H1 (cell line): ENCODE measurements at regions not wholly inside any gene's neighbourhood (a gene's known extent, or its start where the extent isn't known, plus 50 kb on each side); places are given as distances from the start of the nearest gene placed in this dataset.

Experiments
- CTCF ChIA-PET: fragments of 300-600 bp; sonication (Branson Sonifier 250); formaldehyde crosslinking; loops from one replicate; lab custom pipeline; 2021; ENCODE audit not compliant: partially characterized antibody; lab: Charles Lee
- POLR2A ChIA-PET: fragments of 300-600 bp; sonication (Branson Sonifier 250); formaldehyde crosslinking; loops from one replicate; lab custom pipeline; 2021; ENCODE audit warnings: inconsistent platforms; ENCODE audit not compliant: partially characterized antibody; lab: Charles Lee
- DNase-seq, 2 experiments: peaks; one replicate each; pipeline versions ENCODE4 v3.0.0 to v3.0.0-alpha.2; 2010 to 2022; ENCODE audit warnings: low spot score in 2 of 2, low read depth in 1 of 2, mixed read lengths in 1 of 2
- FAIRE-seq: peaks from 2 replicates; lab custom pipeline; 2011; peaks lifted over from hg19 to GRCh38; lab: Jason Lieb, UNC
- H2AFZ ChIP-seq: 2 replicates; pipeline ENCODE4 v1.8.1; 2012; ENCODE audit warnings: low read length, inconsistent platforms
- H2AK5ac ChIP-seq: 2 replicates; pipeline ENCODE4 v1.6.1; 2013; ENCODE audit warnings: low read depth, low read length
- H2BK120ac ChIP-seq: replicated peaks from 2 replicates; pipeline ENCODE3; 2013; ENCODE audit warnings: low read depth, low read length, inconsistent platforms
- H2BK12ac ChIP-seq: 2 replicates; pipeline ENCODE4 v1.6.1; 2013; ENCODE audit warnings: low read depth, low read length
- H2BK15ac ChIP-seq: 2 replicates; pipeline ENCODE4 v1.6.1; 2013; ENCODE audit warnings: low read length
- H2BK20ac ChIP-seq: 2 replicates; pipeline ENCODE4 v1.6.1; 2013; ENCODE audit warnings: low read length
- H2BK5ac ChIP-seq: 2 replicates; pipeline ENCODE4 v1.6.1; 2013; ENCODE audit warnings: low read depth, low read length
- H3K14ac ChIP-seq: 2 replicates; pipeline ENCODE4 v1.6.1; 2013; ENCODE audit warnings: inconsistent platforms; ENCODE audit not compliant: insufficient read length
- H3K18ac ChIP-seq: 2 replicates; pipeline ENCODE4 v1.6.1; 2013; ENCODE audit warnings: low read length; ENCODE audit errors: extremely low read depth
- H3K23ac ChIP-seq: 2 replicates; pipeline ENCODE4 v1.6.1; 2013; ENCODE audit warnings: inconsistent platforms; ENCODE audit not compliant: insufficient read length
- H3K23me2 ChIP-seq: 2 replicates; pipeline ENCODE4 v1.6.1; 2013; ENCODE audit warnings: low read depth, low read length
- H3K27ac ChIP-seq: 2 replicates; pipeline ENCODE4 v1.6.1; 2011; ENCODE audit warnings: low read depth, low read length, inconsistent platforms
- H3K27me3 ChIP-seq, 4 experiments: replicated peaks in 1 of 4; 1 replicate in 1 of 4; 2 replicates in 3 of 4; pipeline versions ENCODE4 v1.6.1 to v1.8.1; 2011 to 2013; ENCODE audit warnings: low read length in 3 of 4, mild to moderate bottlenecking in 3 of 4, inconsistent platforms in 2 of 4, mixed read lengths in 2 of 4, moderate library complexity in 1 of 4; ENCODE audit not compliant: control insufficient read depth in 3 of 4, insufficient read depth in 3 of 4; ENCODE audit errors: extremely low read depth in 1 of 4
- H3K36me3 ChIP-seq, 4 experiments: 2 replicates each; pipeline versions ENCODE4 v1.6.1 to v1.8.1; 2011 to 2013; ENCODE audit warnings: mild to moderate bottlenecking in 4 of 4, low read length in 3 of 4, moderate library complexity in 2 of 4, control low read depth in 1 of 4, inconsistent platforms in 1 of 4; ENCODE audit not compliant: insufficient read depth in 4 of 4, control insufficient read depth in 2 of 4
- H3K4ac ChIP-seq: replicated peaks from 2 replicates; pipeline ENCODE3; 2013; ENCODE audit warnings: low read length, low read depth, mixed read lengths, inconsistent platforms; ENCODE audit not compliant: insufficient read length
- H3K4me1 ChIP-seq, 4 experiments: replicated peaks in 1 of 4; 1 replicate in 1 of 4; 2 replicates in 3 of 4; pipeline versions ENCODE4 v1.6.1 to v1.8.1; 2011 to 2013; ENCODE audit warnings: low read length in 3 of 4, inconsistent platforms in 2 of 4, mixed read lengths in 1 of 4; ENCODE audit not compliant: insufficient read depth in 4 of 4, control insufficient read depth in 3 of 4
- H3K4me2 ChIP-seq, 2 experiments: 2 replicates each; pipeline versions ENCODE4 v1.6.1 to v1.8.1; 2011 to 2013; ENCODE audit warnings: low read depth in 2 of 2, low read length in 2 of 2, control low read depth in 1 of 2, inconsistent platforms in 1 of 2, mild to moderate bottlenecking in 1 of 2; ENCODE audit not compliant: insufficient read depth in 1 of 2
- H3K4me3 ChIP-seq, 4 experiments: fragments of 200-600, 300-600 bp in 1 of 4; sonication (generic), shearing (Covaris generic), sonication (Bioruptor Twin) in 1 of 4; 2 replicates each; pipeline versions ENCODE4 v1.5.1 to v1.8.1; 2011 to 2016; ENCODE audit warnings: low read length in 4 of 4, low read depth in 3 of 4, control low read depth in 2 of 4, inconsistent platforms in 2 of 4, mild to moderate bottlenecking in 2 of 4, mixed read lengths in 1 of 4, moderate library complexity in 1 of 4; ENCODE audit not compliant: insufficient read depth in 2 of 4; ENCODE audit errors: extremely low read depth in 1 of 4
- H3K56ac ChIP-seq: replicated peaks from 2 replicates; pipeline ENCODE3; 2013; ENCODE audit warnings: low read depth, mild to moderate bottlenecking, mixed read lengths, low read length, inconsistent platforms; ENCODE audit not compliant: insufficient read length
- H3K79me1 ChIP-seq: 2 replicates; pipeline ENCODE4 v1.6.1; 2013; ENCODE audit warnings: low read depth, low read length, control low read depth
- H3K79me2 ChIP-seq, 2 experiments: 2 replicates each; pipeline versions ENCODE4 v1.6.1 to v1.8.1; 2012 to 2013; ENCODE audit warnings: low read length in 2 of 2, mild to moderate bottlenecking in 2 of 2, inconsistent platforms in 1 of 2; ENCODE audit not compliant: insufficient read depth in 2 of 2, control insufficient read depth in 1 of 2
- H3K9ac ChIP-seq, 4 experiments: replicated peaks in 1 of 4; 1 replicate in 1 of 4; 2 replicates in 3 of 4; pipeline versions ENCODE4 v1.6.1 to v1.8.1; 2011 to 2013; ENCODE audit warnings: low read depth in 3 of 4, low read length in 3 of 4, control low read depth in 2 of 4, mild to moderate bottlenecking in 2 of 4, moderate library complexity in 2 of 4, inconsistent platforms in 1 of 4; ENCODE audit errors: extremely low read depth in 1 of 4
- H3K9me3 ChIP-seq, 2 experiments: 2 replicates each; pipeline versions ENCODE4 v1.6.1 to v1.8.1; 2012 to 2013; ENCODE audit warnings: mild to moderate bottlenecking in 2 of 2, moderate library complexity in 2 of 2, control low read depth in 1 of 2, inconsistent platforms in 1 of 2, low read depth in 1 of 2, low read length in 1 of 2, mixed read lengths in 1 of 2; ENCODE audit not compliant: insufficient read depth in 2 of 2
- H4K20me1 ChIP-seq, 2 experiments: replicated peaks in 1 of 2; 2 replicates each; pipeline versions ENCODE3 to v1.8.1; 2011 to 2013; ENCODE audit warnings: inconsistent platforms in 2 of 2, low read length in 2 of 2, mild to moderate bottlenecking in 1 of 2; ENCODE audit not compliant: insufficient read depth in 2 of 2, control insufficient read depth in 1 of 2
- H4K5ac ChIP-seq: 2 replicates; pipeline ENCODE4 v1.6.1; 2013; ENCODE audit warnings: low read length, low read depth, mixed read lengths, inconsistent platforms; ENCODE audit not compliant: insufficient read length
- H4K8ac ChIP-seq: 2 replicates; pipeline ENCODE4 v1.8.0; 2013; ENCODE audit warnings: mild to moderate bottlenecking, moderate library complexity, low read length, inconsistent platforms; ENCODE audit not compliant: insufficient read depth; ENCODE audit errors: extremely low read depth
- H4K91ac ChIP-seq: replicated peaks from 2 replicates; pipeline ENCODE3; 2013; ENCODE audit warnings: low read length, mixed read lengths, inconsistent platforms; ENCODE audit not compliant: insufficient read length
- BRCA1 ChIP-seq: IDR thresholded peaks from 2 replicates; pipeline ENCODE4 v1.6.1; 2012; ENCODE audit warnings: low read depth, low read length, improper control_type of control experiment
- CBX5 ChIP-seq: fragments of 300-800, 300-1000 bp; sonication (generic); IDR thresholded peaks from 2 replicates; pipeline ENCODE4 v1.7.1; 2016; ENCODE audit warnings: antibody characterized with exemption, low read length, low read depth
- FOSL1 ChIP-seq: IDR thresholded peaks from 2 replicates; pipeline ENCODE4 v1.6.1; 2011; ENCODE audit warnings: mild to moderate bottlenecking, low read depth, low read length, moderate library complexity; ENCODE audit not compliant: insufficient read depth
- GABPA ChIP-seq: IDR thresholded peaks from 2 replicates; pipeline ENCODE4 v1.6.1; 2011; ENCODE audit warnings: mild to moderate bottlenecking, low read length, moderate library complexity, borderline replicate concordance; ENCODE audit not compliant: insufficient read depth
- GTF2F1 ChIP-seq: IDR thresholded peaks from 2 replicates; pipeline ENCODE4 v1.6.1; 2012; ENCODE audit warnings: low read depth, low read length, improper control_type of control experiment, borderline replicate concordance
- JUN ChIP-seq: IDR thresholded peaks from 2 replicates; pipeline ENCODE4 v1.6.1; 2011; ENCODE audit warnings: low read depth, mild to moderate bottlenecking, improper control_type of control experiment, low read length
- KDM4A ChIP-seq: IDR thresholded peaks from one replicate; pipeline ENCODE4 v1.7.1; 2012; ENCODE audit warnings: low read depth, mild to moderate bottlenecking, moderate library complexity, low read length, inconsistent platforms; ENCODE audit not compliant: severe bottlenecking
- NRF1 ChIP-seq: IDR thresholded peaks from 2 replicates; pipeline ENCODE4 v1.6.1; 2011; ENCODE audit warnings: mild to moderate bottlenecking, low read depth, low read length, improper control_type of control experiment
- PHF8 ChIP-seq: fragments of 200-600 bp; sonication (generic); conservative IDR thresholded peaks from 2 replicates; pipeline ENCODE4 v1.7.1; 2012; ENCODE audit warnings: low read depth, mild to moderate bottlenecking, inconsistent platforms, low read length, moderate library complexity
- POU5F1 ChIP-seq: IDR thresholded peaks from 2 replicates; pipeline ENCODE4 v1.6.1; 2011; ENCODE audit warnings: low read depth, mild to moderate bottlenecking, low read length, moderate library complexity
- RBBP5 ChIP-seq: IDR thresholded peaks from 2 replicates; pipeline ENCODE4 v1.7.1; 2012; ENCODE audit warnings: low read depth, mild to moderate bottlenecking, inconsistent platforms, low read length, moderate library complexity, borderline replicate concordance
- SIRT6 ChIP-seq: IDR thresholded peaks from one replicate; pipeline ENCODE4 v1.7.1; 2012; ENCODE audit warnings: low read length, inconsistent platforms
- TAF1 ChIP-seq: IDR thresholded peaks from 2 replicates; pipeline ENCODE4 v1.6.1; 2011; ENCODE audit warnings: mild to moderate bottlenecking, low read depth, low read length
- TBP ChIP-seq: IDR thresholded peaks from 2 replicates; pipeline ENCODE4 v1.6.1; 2011; ENCODE audit warnings: low read depth, low read length, improper control_type of control experiment
- ZNF274 ChIP-seq: IDR thresholded peaks from 2 replicates; pipeline ENCODE4 v1.7.0; 2012; ENCODE audit warnings: low read length, borderline replicate concordance; ENCODE audit errors: extremely low read depth
- WGBS, 2 experiments: shearing (Covaris generic) in 1 of 2; methylation state at CpG; one replicate each; pipeline versions ENCODE4 v1.1.6 to v1.1.7; 2013 to 2015; ENCODE audit warnings: low lambda C conversion rate in 2 of 2, mixed read lengths in 2 of 2, inconsistent platforms in 1 of 2, low coverage in 1 of 2, missing lambda C conversion rate in 1 of 2; ENCODE audit not compliant: insufficient replicate concordance in 2 of 2, insufficient coverage in 1 of 2, insufficient read length in 1 of 2; ENCODE audit errors: extremely low coverage in 1 of 2, missing lambda C conversion rate in 1 of 2; 5-methylcytosine and 5-hydroxymethylcytosine counted together

DNA sequence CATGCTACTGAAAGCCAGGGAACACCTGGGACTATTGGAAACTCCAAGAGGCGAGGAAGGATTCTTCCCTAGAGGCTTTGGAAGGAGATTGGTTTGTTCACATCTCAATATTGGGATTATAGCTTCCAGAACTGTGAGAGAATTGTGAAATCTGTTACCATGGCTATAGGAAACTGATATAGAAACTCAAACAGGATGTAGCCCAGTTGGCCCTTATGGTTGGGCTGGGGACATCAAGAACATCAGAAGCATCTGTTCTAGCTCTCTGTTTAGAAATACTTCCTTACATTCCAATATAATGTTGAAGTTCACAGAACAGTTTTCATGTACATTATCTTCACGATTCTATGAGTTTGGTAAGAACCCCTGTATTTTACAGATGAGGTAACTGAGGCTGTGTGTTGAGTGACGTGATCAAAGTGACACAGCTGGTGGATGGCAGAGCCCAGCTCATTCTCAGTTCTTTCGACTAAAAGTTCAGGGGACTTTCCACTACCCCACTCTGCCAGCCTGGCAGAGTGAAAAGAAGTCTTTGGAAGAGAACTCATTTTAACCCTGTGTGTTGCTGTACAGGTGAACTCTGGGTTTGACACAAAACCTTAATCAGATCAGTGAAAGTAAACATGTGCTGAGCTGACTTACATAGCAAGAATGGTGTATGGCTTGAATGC is 183.0 kb downstream of the GBA3 start:
- H2BK20ac ChIP-seq: no peak overlapping the region
- H3K27me3 ChIP-seq: no peaks in the 10 kb centered on the region
- no peak overlapping the region for H2BK15ac ChIP-seq
- no peak overlapping the region for H4K5ac ChIP-seq
- no peak overlapping the region for H3K27ac ChIP-seq
- no peak overlapping the region for H4K8ac ChIP-seq
- no peaks in the 10 kb centered on the region for H3K23me2 ChIP-seq
- no peaks in the 10 kb centered on the region for H4K20me1 ChIP-seq
- H4K91ac ChIP-seq: no peak overlapping the region
- H3K4me2 ChIP-seq: no peak overlapping the region
- ChIA-PET POLR2A (no interaction called here), CTCF (interaction anchor here (4.1 kb wide), 1 partner anchor 21 kb away, joined by 27 read pairs; no protein-coding TSS in a partner anchor)
- H3K18ac ChIP-seq: no peak overlapping the region
- FAIRE-seq (no peak), DNase-seq (no peak)
- H2AFZ ChIP-seq: no peak overlapping the region
- H3K9me3 ChIP-seq: no peaks in the 10 kb centered on the region; a peak in 1 of 4 replicates
- H3K23ac ChIP-seq: no peak overlapping the region
- no peak overlapping the region for H2BK12ac ChIP-seq
- no peaks in the 10 kb centered on the region for H3K79me1 ChIP-seq
- no peak overlapping the region for H2BK120ac ChIP-seq
- H3K56ac ChIP-seq: no peak overlapping the region
- no peaks in the 10 kb centered on the region for H3K4me1 ChIP-seq
- H2BK5ac ChIP-seq: no peak overlapping the region
- no peak overlapping the region for H3K9ac ChIP-seq
- H3K4ac ChIP-seq: no peak overlapping the region
- WGBS, 2 experiments: 84% methylated on average over 4 of the region's 4 CpGs; no CpG with 5 or more reads in 1 of the 2 experiments
- no peak overlapping the region for H3K4me3 ChIP-seq
- no peak overlapping the region for H2AK5ac ChIP-seq
- H3K79me2 ChIP-seq: no peaks in the 10 kb centered on the region
- H3K14ac ChIP-seq: no peak overlapping the region
- H3K36me3 ChIP-seq: no peaks in the 10 kb centered on the region; a peak in 1 of 8 replicates
- TF ChIP-seq TAF1 (no peak), POU5F1 (no peak), SIRT6 (no peak), PHF8 (no peak), ZNF274 (no peak), GABPA (no peak), CBX5 (no peak), FOSL1 (no peak), BRCA1 (no peak), GTF2F1 (no peak), JUN (no peak), NRF1 (no peak), TBP (no peak), RBBP5 (no peak), KDM4A (no peak)
